Left lung (tissue), 4 donors: ENCODE measurements at regions not wholly inside any gene's neighbourhood (a gene's known extent, or its start where the extent isn't known, plus 50 kb on each side); places are given as distances from the start of the nearest gene placed in this dataset.
A peak's percentile ranks its signal among the peaks of the same experiment; 100 is the strongest.

ENCODE experiments used
- ATAC-seq: fragments of 200-7000 bp; cut with Tn5 transposase; one replicate; pipeline ENCODE4 v1.9.1; 2020; ENCODE audit warnings: moderate library complexity
- DNase-seq, 4 donors: peaks; one replicate each; pipeline ENCODE4 v3.0.0-alpha.2; 2013 to 2020
- H3K27ac ChIP-seq, 2 donors: fragments of 200-600 bp; sonication (generic) in 1 of 2; one replicate each; pipeline versions ENCODE4 v1.5.0 to v1.8.0; 2020 to 2021
- H3K27me3 ChIP-seq, 2 donors: fragments of 200-600 bp; sonication (generic) in 1 of 2; one replicate each; pipeline versions ENCODE4 v1.5.0 to v1.8.0; 2020 to 2021
- H3K36me3 ChIP-seq, 2 donors: fragments of 200-600 bp; sonication (generic) in 1 of 2; one replicate each; pipeline versions ENCODE4 v1.5.0 to v1.8.0; 2020 to 2021
- H3K4me1 ChIP-seq, 2 donors: fragments of 200-600 bp; one replicate each; pipeline ENCODE4 v1.8.0; 2021
- H3K4me3 ChIP-seq, 2 donors: fragments of 200-600 bp; sonication (generic) in 1 of 2; one replicate each; pipeline versions ENCODE4 v1.5.0 to v1.8.0; 2020 to 2021; ENCODE audit warnings: mild to moderate bottlenecking in 1 of 2
- H3K9me3 ChIP-seq, 2 donors: fragments of 200-600 bp; sonication (generic) in 1 of 2; one replicate each; pipeline versions ENCODE4 v1.5.0 to v1.8.0; 2020 to 2021
- intact Hi-C, 2 donors: fragments of 100-400 bp; cut with DNase I; formaldehyde crosslinking; loops; one replicate each; pipeline versions ENCODE4 v1.11.2 to v1.14.2; 2022
- TF ChIP-seq, protein P1 (sequence below), 2 donors: fragments of 200-600 bp; sonication (generic) in 1 of 2; IDR thresholded peaks; one replicate each; pipeline versions ENCODE4 v1.5.0 to v1.8.0; 2021; ENCODE audit warnings: antibody characterized with exemption in 2 of 2
- donor health status: DM: no; HTN: yes; CAD: no.
- donor health status: DM: no; HTN: no; CAD: no.

- Histone ChIP-seq H3K27ac (no peak overlapping the region), H3K36me3 (no peaks in the 10 kb centered on the region), H3K27me3 (no peaks in the 10 kb centered on the region), H3K9me3 (no peaks in the 10 kb centered on the region), H3K4me1 (no peaks in the 10 kb centered on the region), H3K4me3 (no peak overlapping the region)
- intact Hi-C loops: no loop called here
- DNase-seq (no peak), ATAC-seq (no peak)
- TF ChIP-seq, protein P1, sequence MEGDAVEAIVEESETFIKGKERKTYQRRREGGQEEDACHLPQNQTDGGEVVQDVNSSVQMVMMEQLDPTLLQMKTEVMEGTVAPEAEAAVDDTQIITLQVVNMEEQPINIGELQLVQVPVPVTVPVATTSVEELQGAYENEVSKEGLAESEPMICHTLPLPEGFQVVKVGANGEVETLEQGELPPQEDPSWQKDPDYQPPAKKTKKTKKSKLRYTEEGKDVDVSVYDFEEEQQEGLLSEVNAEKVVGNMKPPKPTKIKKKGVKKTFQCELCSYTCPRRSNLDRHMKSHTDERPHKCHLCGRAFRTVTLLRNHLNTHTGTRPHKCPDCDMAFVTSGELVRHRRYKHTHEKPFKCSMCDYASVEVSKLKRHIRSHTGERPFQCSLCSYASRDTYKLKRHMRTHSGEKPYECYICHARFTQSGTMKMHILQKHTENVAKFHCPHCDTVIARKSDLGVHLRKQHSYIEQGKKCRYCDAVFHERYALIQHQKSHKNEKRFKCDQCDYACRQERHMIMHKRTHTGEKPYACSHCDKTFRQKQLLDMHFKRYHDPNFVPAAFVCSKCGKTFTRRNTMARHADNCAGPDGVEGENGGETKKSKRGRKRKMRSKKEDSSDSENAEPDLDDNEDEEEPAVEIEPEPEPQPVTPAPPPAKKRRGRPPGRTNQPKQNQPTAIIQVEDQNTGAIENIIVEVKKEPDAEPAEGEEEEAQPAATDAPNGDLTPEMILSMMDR (IDR thresholded peaks at IDR 0.05): no peak
These were observed 135.3 kb upstream of the MAP9 start for GRCh38 chr4:155512046-155512445.

GRCh38 chr4:155510771-155511170 is 134.0 kb upstream of the MAP9 start:
- Histone ChIP-seq H3K27me3 (no peaks in the 10 kb centered on the region), H3K4me1 (no peaks in the 10 kb centered on the region), H3K27ac (no peak overlapping the region), H3K4me3 (no peak overlapping the region), H3K36me3 (no peaks in the 10 kb centered on the region), H3K9me3 (no peaks in the 10 kb centered on the region)
- intact Hi-C loops: no loop called here
- ATAC-seq (no peak), DNase-seq (no peak)
- TF ChIP-seq, protein P1 (IDR thresholded peaks at IDR 0.05): no peak

- intact Hi-C loops: no loop called here
- H3K36me3 ChIP-seq: no peaks in the 10 kb centered on the region
- no peak overlapping the region for H3K4me3 ChIP-seq
- no peaks in the 10 kb centered on the region for H3K27me3 ChIP-seq
- DNase-seq: no peak
- TF ChIP-seq, protein P1 (IDR thresholded peaks at IDR 0.05): no peak
- H3K27ac ChIP-seq: no peak overlapping the region
- no peak for ATAC-seq
- H3K4me1 ChIP-seq: no peaks in the 10 kb centered on the region
- no peaks in the 10 kb centered on the region for H3K9me3 ChIP-seq
These were observed 132.8 kb upstream of the MAP9 start for GRCh38 chr4:155509555-155509954.

- Histone ChIP-seq H3K36me3 (no peaks in the 10 kb centered on the region), H3K27me3 (no peaks in the 10 kb centered on the region), H3K4me1 (no peaks in the 10 kb centered on the region), H3K27ac (no peak overlapping the region), H3K4me3 (no peak overlapping the region), H3K9me3 (no peaks in the 10 kb centered on the region)
- TF ChIP-seq, protein P1 (IDR thresholded peaks at IDR 0.05): no peak
- intact Hi-C loops: no loop called here
- peak; percentile 32 for ATAC-seq
- DNase-seq: peak in 2 of 4 donors; percentile 83 to 86
These were observed 130.0 kb upstream of the MAP9 start for GRCh38 chr4:155506745-155507144.

DNA sequence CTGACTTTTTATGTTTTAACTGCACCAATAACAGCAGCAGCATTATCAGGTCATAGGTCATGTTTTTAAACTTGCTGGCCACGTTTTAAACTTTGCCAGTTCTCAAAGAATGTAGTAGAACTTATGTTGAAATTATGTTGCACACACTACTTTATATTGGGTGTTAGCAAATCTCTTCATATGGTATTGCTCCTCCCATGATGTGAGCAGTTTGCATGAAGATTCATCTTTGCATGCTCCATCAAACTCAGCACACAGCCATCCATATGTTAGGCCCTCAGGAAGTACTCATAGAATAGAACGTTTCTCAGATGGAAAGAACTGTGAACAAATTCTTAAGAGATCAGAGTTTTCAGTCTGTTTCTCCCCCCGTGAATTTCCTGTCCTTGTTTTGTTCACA is 128.6 kb upstream of the MAP9 start:
- TF ChIP-seq, protein P1 (IDR thresholded peaks at IDR 0.05): no peak
- Histone ChIP-seq H3K27ac (no peak overlapping the region), H3K4me3 (no peak overlapping the region), H3K27me3 (no peaks in the 10 kb centered on the region), H3K4me1 (no peaks in the 10 kb centered on the region), H3K9me3 (no peaks in the 10 kb centered on the region), H3K36me3 (no peaks in the 10 kb centered on the region)
- intact Hi-C loops: no loop called here
- DNase-seq: no peak
- no peak for ATAC-seq
